T47D (cell line): ENCODE measurements at regions not wholly inside any gene's neighbourhood (a gene's known extent, or its start where the extent isn't known, plus 50 kb on each side); places are given as distances from the start of the nearest gene placed in this dataset.
"Not testable (repeated sequence)": the region's sequence is repeated elsewhere in the genome, so short reads cannot be mapped to it uniquely, and the experiment has no call there.

Experiments used
- DNase-seq, 2 experiments: peaks; one replicate each; pipeline versions ENCODE4 v3.0.0 to v3.0.0-alpha.2; 2011 to 2012; ENCODE audit warnings: low read depth in 1 of 2, low spot score in 1 of 2
- JUND ChIP-seq: IDR thresholded peaks from 2 replicates; pipeline ENCODE4 v1.6.1; 2012; ENCODE audit warnings: low read depth
- in situ Hi-C: cut with HindIII; loops from 2 replicates; pipeline ENCODE4 v1.10.0; 2016; ENCODE audit warnings: low sequenced_read_pairs, low pct_unique_long_range_greater_than_20kb

GRCh38 chr4:189838821-189839497, 101.7 kb upstream of the FRG1 start:
- in situ Hi-C loops: no loop called here
- TF ChIP-seq JUND: no peak
- no peak for DNase-seq

- DNase-seq: no peak
- in situ Hi-C loops: no loop called here
- TF ChIP-seq JUND: no peak
These were observed 100.3 kb upstream of the FRG1 start for GRCh38 chr4:189840356-189840755.

- in situ Hi-C loops: no loop called here
- TF ChIP-seq JUND: no peak
- DNase-seq: no peak
These were observed 97.2 kb upstream of the FRG1 start for GRCh38 chr4:189843413-189844009.

GRCh38 chr4:189845145-189845846, 95.4 kb upstream of the FRG1 start:
- TF ChIP-seq JUND: no peak
- DNase-seq: no peak
- in situ Hi-C loops: no loop called here

GRCh38 chr4:189846094-189846493, 94.6 kb upstream of the FRG1 start:
- in situ Hi-C loops: not testable (repeated sequence)

GRCh38 chr4:189846608-189847007, 94.1 kb upstream of the FRG1 start:
- in situ Hi-C loops, DNase-seq: not testable (repeated sequence)

More at GRCh38 chr4:189846094-189846493, 94.6 kb upstream of the FRG1 start:
- not testable (repeated sequence) for DNase-seq

GRCh38 chr4:189848672-189849071, 92.0 kb upstream of the FRG1 start:
- DNase-seq: not testable (repeated sequence)

GRCh38 chr4:189850239-189850856, 90.3 kb upstream of the FRG1 start:
- in situ Hi-C loops: no loop called here
- TF ChIP-seq JUND: no peak
- no peak for DNase-seq

More at GRCh38 chr4:189848672-189849071, 92.0 kb upstream of the FRG1 start:
- in situ Hi-C loops: not testable (repeated sequence)

- in situ Hi-C loops: no loop called here
- no peak for TF ChIP-seq JUND
These were observed 82.2 kb upstream of the FRG1 start for GRCh38 chr4:189858435-189858834.

GRCh38 chr4:189861101-189861500, 79.6 kb upstream of the FRG1 start:
- TF ChIP-seq JUND: no peak
- in situ Hi-C loops: no loop called here
- no peak for DNase-seq

More at GRCh38 chr4:189858435-189858834, 82.2 kb upstream of the FRG1 start:
- no peak for DNase-seq

- in situ Hi-C loops: no loop called here
- TF ChIP-seq JUND: no peak
- DNase-seq: no peak
These were observed 71.4 kb upstream of the FRG1 start for GRCh38 chr4:189869236-189869635.

GRCh38 chr4:189870511-189871234, 70.0 kb upstream of the FRG1 start:
- in situ Hi-C loops: no loop called here
- no peak for TF ChIP-seq JUND
- no peak for DNase-seq
